SH-SY5Y (cell line): ENCODE measurements at regions not wholly inside any gene's neighbourhood (a gene's known extent, or its start where the extent isn't known, plus 50 kb on each side); places are given as distances from the start of the nearest gene placed in this dataset.

Source experiments
- GATA2 ChIP-seq: IDR thresholded peaks from 2 replicates; pipeline ENCODE4 v1.6.1; 2011; ENCODE audit warnings: mild to moderate bottlenecking, low read depth, low read length
- GATA3 ChIP-seq: IDR thresholded peaks from 2 replicates; pipeline ENCODE4 v1.6.1; 2011; ENCODE audit warnings: low read depth, mild to moderate bottlenecking, low read length, moderate library complexity

- no peak for TF ChIP-seq GATA2
- TF ChIP-seq GATA3: no peak
Observed at GRCh38 chr10:128854963-128855362, 612.1 kb upstream of the MGMT start.

DNA sequence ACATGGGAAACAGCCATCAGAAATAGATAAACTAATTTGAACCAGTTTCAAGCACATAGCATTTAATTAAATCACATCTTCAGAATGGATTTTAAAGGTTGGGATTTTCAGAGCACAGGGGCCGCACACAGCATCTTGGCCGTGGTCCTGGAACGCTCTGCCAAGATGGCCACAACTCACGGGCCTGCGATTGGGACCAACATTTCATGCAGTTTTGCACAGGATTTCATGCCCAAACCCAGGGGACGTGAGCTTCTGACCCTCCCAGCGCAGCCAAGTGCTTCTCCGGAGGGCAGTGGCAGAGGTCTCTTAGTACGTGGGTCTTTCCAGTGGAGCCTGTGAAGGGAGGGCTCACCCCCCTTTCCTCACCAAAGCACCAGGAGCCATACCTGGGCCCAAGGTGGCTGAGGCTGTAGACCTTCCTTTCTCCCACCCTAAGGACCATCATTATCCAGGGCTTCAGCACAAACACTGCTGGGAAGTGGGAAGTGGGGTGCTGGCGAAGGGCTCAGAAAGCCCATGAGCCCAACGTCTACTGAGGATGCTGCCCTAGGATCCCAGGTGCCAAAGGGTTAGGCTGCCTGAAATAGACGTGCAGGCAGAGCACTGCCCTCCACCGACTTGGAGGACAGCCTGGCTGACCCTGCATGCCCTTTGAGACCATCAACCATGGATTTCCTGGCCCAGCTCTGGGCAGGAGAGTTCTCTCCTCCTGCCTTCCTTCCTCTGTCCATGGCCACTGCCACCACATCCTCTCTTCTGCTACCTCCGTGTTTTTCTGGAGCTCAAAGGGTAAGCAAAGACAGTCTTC lies 611.2 kb upstream of the MGMT start:
- no peak for TF ChIP-seq GATA2
- TF ChIP-seq GATA3: no peak

DNA sequence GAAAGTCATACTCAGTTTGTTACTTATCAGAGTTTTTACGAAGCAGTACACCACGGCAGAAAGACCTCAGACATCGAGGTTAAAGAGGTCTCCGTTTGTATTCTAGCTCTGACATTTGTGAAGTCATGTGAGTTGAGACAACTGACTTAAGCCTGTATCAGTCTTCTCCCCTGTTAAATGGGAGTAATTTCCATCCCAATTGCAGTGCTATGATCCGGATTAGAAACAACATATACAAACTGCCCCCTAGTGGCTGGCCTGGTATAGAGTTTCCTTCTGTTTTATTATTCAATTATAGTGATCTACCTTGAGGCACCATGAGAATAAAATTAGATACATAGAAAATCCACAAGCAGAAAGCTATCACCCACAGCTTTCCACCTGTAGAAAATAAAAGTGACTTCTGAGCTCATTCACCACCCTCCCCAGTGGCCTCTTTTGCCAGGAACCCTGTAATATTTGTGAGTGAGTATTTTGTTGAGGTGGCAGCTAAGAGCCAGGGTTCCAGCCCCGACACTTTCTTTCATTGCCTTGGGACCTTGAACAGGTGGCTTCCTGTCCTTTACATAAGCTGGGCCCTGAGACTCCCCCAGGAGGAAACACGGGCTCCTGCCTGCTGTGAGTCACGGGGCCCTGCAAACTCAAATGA lies 607.2 kb upstream of the MGMT start:
- TF ChIP-seq GATA2 (no peak), GATA3 (no peak)

DNA sequence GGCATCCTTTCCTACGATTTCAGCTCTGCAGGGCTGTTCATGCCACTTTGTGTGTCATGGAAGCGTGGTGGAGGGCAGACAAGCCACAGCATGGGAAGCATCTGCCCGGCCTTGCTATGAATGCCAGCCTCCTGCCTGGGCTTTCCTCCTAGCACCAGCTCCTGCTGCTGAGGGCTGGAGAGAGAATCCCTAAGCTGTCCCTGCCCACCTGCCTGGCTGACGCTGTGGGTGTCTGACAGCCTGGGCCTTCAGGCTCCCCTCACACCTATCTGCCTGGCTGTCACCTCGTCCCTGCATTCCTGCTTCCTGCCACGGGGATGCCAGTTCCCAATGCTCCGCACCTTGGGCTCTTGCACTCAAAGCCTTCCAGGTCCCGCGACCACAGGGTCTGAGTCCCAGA lies 606.5 kb upstream of the MGMT start:
- no peak for TF ChIP-seq GATA3
- no peak for TF ChIP-seq GATA2

- no peak for TF ChIP-seq GATA2
- no peak for TF ChIP-seq GATA3
Observed at GRCh38 chr10:128861018-128861901, 605.8 kb upstream of the MGMT start.

- TF ChIP-seq GATA2: no peak
- no peak for TF ChIP-seq GATA3
Observed at GRCh38 chr10:128863411-128863810, 603.6 kb upstream of the MGMT start.

- TF ChIP-seq GATA3: no peak
Observed at GRCh38 chr10:128863823-128864405, 603.1 kb upstream of the MGMT start.

GRCh38 chr10:128864554-128865295 lies 602.3 kb upstream of the MGMT start:
- TF ChIP-seq GATA2 (no peak), GATA3 (no peak)

DNA sequence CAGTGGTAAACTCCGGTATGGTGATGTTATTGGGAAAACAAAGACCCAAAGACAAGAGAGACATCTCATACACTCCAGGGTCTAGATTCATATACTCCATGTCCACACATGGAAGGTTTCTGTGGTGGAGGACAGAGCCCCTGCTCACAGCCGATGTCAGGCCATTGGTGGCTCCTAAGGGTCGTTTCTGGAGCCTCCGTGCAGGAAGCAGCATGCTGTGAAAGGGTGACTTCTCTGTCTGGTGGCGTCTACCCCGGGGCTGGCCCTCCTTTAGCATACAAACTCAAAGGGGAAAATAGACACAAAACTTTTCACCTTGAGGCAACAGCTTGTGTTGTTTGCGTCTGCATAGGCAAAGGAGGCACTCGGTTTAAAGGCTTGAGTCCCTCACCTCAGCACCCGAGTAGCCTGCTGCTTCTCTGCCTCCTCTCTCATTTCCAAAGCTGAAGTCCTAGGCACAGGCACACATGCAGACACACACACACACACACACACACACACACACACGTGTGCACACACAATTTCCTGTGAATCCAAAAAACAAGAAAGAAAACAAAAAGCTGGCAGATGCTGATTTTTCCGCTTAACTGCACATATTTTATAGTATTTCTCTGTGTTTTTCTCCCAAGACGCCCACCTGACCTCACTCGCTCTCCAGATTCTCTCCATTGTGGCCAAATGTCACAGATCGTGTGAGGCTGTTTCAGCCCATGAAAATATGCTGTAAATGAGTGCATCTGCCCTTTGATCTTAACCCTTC lies 601.4 kb upstream of the MGMT start:
- TF ChIP-seq GATA2 (no peak), GATA3 (no peak)

GRCh38 chr10:128866551-128866950 lies 600.5 kb upstream of the MGMT start:
- TF ChIP-seq GATA2 (no peak), GATA3 (no peak)

DNA sequence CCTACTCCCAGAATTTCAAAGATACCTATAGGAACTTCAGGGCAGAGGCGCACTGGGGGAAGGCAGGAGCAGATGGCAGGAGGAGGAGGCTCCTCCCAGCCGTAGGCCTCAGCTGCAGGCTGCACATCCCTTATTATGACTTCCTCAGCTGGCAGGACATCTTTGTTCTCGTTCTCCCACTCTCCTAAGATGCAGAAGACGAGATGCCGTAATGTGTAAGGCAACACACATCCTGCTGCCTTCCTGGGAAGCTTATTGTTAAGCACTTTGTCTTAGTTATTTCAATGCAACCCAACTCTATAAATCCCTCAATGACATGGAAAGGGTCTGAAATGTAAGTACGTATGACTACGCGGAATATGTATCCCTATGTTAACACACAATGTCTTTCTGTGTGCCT lies 599.8 kb upstream of the MGMT start:
- TF ChIP-seq GATA3 (no peak), GATA2 (no peak)

- TF ChIP-seq GATA3 (no peak), GATA2 (no peak)
Observed at GRCh38 chr10:128867819-128868218, 599.2 kb upstream of the MGMT start.

GRCh38 chr10:128868481-128868880 lies 598.6 kb upstream of the MGMT start:
- TF ChIP-seq GATA2 (no peak), GATA3 (no peak)
